NCI-H526 treated with DMSO at 0.1 percent for 48 hours (cell line): ENCODE measurements at regions not wholly inside any gene's neighbourhood (a gene's known extent, or its start where the extent isn't known, plus 50 kb on each side); places are given as distances from the start of the nearest gene placed in this dataset.

ENCODE experiments used
- DNase-seq: peaks from one replicate; lab custom pipeline; 2025; lab: John Stamatoyannopoulos, UW

DNA sequence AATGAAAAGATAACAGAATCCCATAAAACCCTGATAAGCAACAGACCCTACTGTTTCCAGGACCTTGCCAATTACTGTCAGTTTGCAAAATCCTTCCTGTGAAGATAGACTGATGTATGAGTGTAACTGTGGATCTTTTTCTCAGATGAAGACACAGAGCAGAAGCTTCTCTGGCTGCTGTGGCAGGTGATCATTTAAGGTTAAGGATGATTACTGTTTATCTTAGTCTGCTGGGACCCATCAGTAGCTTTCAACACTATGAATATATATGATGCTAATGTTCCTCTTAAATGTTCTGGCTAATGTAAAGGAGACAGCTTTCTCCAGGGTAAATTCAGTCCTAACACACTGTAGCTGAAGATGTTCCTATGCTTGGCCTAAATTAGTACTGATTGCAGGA lies 56.0 kb upstream of the CTTNBP2 start:
- DNase-seq, result no peak

DNA sequence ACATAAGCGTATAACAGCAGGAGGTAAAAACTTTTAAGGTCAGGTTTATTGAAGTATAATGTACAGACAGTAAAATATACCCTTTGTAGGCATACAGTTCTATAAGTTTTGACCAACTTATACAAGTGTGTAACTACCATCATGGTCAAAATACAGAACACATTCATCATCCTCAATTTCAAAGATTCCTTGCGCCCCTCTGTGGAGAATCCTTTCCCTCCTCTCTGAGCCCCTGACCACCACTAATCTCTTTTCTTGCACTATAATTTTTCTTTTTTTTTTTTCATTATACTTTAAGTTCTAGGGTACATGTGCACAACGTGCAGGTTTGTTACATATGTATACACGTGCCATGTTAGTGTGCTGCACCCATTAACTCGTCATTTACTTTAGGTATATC lies 58.1 kb upstream of the CTTNBP2 start:
- no peak for DNase-seq

DNA sequence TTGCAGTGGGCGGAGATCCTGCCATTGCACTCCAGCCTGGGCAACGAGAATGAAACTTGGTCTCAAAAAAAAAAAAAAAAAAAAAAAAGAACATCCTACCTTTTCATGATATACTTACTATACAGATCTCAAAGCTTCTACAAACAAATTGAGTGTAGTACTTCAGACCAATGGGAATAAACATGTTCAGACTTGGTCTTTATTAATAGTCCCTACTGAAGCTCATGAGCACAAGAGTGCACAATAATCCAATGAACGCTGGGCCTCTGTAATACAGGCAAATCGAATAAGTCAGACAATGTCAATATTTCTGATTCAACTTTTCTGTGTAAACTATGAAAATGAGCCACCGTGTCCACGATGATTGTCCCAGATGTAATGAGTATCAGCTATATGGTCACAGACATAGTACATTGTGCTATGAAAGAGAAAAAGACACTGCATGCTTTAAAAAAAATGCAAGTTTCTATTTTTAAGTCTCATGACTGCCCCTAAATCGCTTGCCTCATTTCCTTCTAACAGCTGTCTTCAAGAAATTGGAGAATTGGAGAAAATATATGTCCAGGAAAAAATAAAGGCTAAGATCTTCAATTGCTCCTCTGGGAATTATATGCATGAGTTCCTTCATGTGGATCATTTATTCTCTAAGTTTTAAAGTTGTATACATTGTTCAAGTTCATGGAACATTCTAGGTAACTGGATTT lies 64.0 kb upstream of the CTTNBP2 start:
- no peak for DNase-seq

DNA sequence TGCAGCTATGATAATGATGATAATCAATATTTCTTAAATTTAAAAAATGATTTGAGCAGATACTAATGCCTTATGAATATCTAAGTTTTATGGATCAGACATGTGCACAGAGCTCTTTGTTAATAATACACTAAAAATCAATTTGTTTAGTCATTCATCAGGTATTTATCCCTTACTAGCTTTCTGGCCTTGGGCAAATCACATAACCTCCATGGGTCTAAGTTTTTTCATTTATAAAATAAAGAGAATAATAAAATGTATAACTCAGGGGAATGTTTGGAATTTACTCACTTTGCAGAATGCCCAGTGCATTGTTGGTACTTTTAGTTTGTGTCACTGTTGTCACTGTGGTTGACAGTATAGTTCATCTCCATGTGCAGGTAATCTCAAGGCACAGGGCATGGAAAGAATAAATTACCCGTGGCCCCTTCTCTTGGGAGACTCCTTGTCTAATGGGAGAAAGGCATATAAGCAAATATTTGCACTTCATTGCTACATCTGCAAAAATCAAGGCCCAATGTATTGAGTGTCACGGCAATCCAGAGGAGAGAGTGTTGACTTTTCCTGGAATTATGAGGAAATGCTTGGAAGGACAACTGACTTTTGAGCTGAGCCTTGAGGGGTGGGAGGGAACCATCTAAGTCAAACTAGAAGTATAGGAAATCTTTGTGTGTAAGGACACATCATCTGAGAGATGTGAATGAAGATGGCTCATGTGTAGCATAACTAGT lies 64.7 kb upstream of the CTTNBP2 start:
- no peak for DNase-seq

DNA sequence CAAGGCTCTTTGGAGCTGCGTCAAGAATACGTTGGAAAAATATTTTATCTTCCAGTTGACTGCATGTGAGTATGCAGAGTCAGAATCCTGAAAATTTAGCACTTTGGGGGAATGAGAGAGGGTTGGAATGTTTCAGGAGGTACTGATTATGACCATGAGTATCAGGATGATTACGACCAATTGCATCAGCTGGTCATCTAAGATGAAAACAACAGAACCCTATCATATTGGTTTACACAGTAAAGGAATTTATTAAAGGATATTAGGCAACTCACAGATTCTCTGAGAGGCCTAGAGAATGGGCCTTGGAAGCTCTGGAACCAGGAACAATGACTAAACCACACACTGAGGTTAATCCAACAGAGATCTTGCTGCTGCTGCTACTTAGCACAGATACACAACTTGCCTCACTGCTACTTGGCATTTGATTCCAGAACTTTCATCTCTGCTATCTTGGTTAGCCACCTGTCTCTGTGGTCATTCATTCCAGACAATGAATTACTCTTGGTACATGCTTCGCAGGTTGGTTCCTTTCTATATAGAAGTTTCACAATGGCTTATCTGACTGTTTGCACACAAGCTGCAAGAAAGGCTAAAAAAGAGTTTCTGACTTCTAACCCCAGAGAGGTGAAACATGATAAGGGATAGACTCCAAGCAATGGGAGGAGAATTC lies 68.0 kb upstream of the CTTNBP2 start:
- DNase-seq, result no peak

DNA sequence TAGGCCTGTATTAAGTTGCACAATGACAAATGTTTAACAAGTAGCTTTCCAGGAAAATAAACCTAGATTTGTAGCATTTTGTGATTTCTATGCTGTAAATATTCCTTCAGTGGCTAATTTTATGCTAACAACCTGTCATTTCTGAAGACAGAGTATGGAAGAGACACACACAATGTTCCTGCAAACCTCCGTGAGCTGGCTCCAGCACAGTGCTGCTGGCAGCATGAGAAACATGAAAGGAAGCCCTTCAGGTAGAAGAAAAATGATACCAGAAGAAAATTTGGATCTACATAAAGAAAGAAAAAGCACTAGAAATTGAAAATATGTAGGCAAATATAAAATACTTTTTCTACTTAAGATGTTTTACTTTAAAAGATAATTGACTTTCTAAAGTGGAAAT lies 69.5 kb upstream of the CTTNBP2 start:
- DNase-seq, result no peak

DNA sequence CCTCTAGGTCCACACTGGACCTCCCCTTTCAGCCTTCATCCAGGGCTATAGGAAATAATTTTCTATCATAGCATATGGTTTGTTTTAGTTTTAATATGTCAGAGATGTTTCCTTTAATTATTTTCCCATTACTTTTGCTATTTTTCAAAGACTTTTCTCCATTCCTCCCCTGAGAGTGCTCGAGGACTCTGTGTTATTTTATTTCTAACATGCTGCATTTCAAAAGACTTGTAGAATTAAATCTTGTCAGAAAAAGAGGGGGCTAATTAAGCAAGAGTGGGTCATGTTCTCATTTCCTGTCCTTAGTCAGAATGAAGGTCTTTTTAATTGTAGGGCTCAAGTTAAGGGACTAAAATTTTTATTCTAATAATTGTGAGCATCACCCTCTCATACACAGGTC lies 71.6 kb upstream of the CTTNBP2 start:
- no peak for DNase-seq

DNA sequence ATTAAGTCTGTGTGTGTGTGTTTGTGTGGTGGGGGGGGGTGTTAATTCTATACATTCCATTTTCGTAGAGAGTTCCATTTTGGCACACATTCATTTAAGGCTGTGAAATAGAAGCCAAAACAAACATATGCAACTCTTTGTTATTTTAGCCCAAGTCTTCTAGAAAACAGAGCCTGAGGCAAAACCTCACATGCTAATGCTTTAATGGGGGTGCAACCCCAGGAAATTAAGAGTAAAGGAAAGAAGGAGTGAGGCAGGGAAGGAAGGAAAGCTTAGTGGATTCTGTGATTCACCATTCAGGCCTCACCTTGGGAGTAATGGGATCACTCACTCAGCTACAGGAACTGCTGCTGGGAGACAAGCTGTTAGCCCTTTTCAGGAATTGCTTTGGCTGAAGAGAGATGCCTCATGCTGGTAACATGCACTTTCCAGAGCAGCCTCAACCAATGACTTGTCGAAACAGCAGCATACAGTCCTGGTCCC lies 73.0 kb upstream of the CTTNBP2 start:
- DNase-seq, result no peak

DNA sequence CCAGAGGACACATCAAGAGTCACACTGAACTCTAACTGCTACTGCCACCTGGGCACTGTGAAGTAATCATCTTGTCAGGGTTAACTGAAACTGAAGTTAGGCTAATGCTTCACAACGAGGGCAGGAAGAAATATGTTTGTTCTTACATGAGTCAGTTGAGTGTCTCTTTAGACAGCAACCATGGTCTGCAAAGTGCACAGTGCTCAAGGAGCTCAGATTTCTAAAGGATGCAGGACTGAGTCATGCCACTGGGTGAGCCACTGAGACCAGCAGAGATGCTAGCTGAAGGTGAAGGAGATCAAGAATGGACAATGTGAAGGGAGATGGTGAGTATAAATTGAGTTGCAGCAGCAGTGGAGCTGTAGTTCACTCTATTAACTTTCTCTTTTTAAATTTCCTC lies 76.0 kb upstream of the CTTNBP2 start:
- DNase-seq, result no peak

DNA sequence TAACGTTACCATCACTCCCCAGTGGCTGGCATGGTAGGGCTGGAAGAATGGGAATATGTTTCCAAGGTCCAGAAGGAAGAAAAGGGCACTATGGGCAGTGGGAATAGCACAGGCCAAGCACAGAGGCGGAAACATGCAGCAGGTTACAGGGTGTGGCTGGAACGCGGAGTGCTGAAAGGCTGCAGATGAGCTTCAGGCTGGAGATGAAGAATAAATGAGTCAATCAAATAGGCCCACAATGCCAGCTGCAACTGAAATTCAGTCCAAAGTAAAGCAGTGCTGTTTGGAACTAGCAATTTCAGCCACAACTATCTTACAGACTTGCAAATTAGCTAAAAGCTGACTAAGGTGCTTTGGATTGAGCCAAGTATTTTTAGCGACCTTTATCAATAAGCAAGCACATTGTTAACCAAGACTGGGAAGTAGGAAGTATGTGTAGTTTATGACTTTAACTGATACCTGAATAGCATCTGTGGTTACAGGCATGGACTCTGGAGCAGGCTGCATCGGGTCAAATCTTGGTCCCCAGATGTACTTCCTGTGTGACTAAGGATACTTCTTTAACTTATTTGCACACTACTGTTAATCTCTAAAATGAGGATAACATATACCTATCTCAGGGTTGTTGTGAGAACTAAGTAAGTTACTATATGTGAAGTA lies 77.5 kb upstream of the CTTNBP2 start:
- DNase-seq, result no peak

DNA sequence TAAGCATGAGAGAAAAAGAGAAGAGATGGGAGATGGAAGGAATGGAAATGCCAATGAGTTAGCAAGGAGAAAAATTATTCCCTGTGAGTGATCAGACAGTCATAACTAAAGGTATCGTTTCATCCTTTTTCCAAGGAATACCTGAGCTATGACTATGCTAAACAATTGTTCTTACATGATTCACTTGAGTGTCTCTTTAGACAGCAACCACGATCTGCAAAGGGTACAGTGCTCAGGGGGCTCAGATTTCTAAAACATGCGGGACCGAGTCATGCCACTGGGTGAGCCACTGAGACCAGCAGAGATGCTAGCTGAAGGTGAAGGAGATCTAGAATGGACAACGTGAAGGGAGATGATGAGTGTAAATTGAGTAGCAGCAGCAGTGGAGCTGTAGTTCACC lies 78.0 kb upstream of the CTTNBP2 start:
- DNase-seq, result no peak

DNA sequence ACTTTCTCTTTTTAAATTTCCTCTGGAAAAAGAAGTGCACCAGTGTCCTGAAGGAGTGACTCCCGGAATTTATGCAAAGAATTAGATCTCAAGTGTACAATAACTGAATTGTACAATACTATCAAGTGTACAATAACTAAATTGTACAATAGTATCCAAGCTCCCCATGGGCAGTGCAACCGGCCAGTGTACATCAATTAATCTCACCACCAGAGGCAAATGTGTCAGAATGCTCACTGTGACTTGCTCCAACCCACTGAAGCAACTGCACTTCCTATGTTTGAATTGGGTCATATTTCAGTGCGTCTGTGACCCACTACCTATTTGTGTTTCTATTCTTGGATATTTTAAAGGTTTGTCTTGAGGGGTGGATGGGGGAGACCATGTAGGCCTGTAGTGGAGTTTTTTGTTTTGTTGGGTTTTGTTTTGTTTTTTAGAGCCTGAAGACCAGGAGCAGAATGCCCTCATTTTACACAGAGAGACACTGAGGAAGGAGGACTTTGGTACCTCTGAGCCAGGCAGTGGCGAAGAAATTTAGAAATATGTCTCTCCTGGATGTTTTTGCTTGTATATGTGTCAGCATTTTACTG lies 78.5 kb upstream of the CTTNBP2 start:
- DNase-seq, result peak; percentile 14

DNA sequence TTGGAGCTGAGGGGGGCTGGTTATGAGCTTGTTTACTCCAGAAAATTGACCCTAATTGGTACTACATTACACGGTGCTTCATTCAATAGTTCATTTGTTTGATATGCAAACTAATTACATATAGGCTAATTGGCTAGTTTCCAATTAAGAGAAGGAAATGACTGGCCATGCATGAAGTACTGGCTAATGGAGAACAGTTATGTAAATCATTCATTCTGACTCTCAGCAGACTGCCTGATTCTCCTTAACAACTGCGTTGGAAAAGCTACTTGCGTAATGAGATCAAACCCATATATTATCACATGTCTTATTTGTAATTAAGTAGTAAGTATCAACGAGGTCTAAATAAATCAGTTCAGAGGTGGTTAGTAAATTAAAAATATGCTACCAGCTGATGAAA lies 81.8 kb upstream of the CTTNBP2 start:
- DNase-seq, result peak; percentile 38

DNA sequence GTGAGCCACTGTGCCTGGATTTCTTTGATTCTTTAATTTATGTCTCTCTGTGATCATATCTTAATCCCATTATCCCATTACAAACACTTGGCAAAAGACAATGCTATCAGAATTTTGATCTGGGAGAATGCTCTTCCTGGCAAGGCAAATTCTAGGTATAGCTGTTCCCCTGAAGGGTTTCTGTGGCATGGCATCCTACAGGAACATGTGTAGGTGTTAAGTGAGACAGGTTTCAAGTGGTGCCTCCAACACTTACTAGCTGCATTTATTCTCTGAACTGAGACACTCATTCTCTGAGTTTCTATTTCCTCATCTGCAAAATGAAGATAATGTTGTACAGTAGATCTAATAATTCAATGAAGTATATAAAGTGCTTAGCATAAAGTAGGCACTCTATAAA lies 87.1 kb upstream of the CTTNBP2 start:
- no peak for DNase-seq

DNA sequence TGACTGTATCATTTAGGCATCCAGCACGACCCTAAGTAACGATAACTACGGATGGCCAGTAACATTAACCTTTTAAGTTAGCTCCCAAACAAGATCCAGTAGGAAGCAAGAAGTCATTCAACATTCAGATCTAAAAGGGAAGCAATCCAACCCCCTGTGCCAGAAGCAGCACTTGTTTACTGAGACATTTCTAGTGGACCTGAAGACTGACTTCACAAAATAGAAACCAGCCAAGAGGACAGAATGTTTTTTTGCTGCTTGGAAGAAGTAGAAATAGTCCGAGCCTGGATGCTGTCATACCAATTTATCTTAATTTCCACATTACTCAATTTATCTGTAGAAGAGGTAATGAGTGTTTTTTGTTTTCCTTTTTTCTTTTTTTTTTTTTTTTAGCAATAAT lies 88.0 kb upstream of the CTTNBP2 start:
- DNase-seq, result no peak

DNA sequence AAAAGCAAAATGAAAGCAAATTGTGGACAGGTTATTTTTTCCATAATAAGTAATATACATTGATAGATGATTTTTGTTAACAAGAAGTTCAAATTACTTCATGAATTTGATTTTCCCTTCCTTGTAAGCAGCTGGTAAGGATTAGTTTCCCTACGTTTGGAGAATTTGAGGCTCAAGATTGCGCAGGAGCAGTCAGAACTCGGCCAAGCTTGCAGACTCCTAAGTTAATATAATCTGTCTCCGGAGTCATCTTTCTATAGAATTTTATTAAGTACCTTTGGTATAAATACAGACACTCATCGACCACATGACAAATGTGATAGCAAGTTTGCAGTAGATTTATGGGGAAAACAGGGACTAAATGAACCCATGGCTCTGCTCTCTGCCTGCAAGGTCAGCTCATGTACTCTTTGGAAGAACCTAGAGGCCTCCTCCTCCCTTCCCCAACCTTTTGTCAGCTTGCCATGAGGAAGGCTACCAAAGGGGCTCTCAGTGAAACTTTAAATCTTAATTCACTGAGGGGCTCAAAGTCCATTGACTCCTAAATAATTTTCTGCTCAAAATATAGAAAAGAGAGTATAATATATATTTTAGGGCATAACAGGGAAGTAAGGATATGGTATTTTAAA lies 89.2 kb upstream of the CTTNBP2 start:
- no peak for DNase-seq

DNA sequence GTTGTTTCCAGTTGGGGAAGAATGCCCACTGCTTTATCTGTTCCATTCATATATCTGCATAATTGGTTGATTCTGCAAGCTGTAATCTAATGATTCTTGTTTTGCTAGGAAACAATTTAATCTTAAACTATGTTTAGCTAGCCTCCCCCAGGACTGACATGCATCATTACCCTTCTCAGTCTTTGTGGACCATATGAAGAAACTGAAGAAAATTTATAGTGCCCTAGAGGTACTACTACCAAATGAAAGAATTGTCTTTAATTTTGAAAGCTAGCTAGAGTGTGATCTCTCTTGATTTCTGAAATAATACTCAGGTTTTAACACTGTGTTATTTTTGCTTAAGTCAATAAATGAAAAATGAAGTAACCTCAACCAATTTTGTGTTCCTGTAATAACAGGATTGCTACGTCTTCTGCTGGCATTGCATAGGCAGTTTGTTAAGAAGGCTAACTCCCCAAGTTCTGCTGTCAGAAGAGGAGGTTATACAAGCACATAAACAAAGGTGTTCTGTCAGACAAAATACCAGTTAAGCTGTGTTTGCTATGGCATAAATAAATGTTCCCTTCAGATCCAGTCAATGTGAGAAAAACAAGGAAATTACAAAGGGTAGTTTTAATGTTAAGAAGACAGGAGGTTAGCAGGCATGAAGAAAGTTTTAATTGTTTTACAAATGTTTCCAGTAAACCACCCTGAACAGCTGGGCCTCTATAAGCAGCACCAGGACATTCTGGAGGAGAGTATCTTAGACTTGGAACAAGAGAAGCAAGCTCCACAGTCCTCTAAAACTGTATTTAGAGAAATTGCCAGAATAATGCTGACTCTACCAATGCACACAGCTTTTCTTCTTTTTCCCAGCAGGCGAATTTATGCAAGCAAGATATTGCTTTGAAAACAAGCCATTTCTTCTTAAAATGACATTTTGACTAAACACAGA lies 90.3 kb upstream of the CTTNBP2 start:
- DNase-seq, result no peak

DNA sequence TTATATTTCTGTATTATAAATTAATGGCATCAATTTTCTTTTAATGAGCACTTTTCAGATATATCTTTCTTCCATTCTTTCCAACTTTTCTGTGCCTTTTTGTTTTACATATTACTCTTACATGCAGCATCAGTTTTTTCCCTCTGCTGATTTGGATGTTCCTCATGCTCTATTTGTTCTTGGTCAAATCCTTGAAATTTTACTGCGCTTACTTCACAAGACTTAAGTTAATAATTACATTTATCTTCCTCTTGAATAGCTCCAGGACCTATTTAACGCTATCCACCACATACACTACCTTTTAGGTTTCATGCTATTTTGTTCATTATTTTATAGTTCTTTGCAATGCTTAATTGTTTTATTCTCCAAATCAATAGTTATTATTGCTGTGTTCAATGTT lies 97.6 kb upstream of the CTTNBP2 start:
- no peak for DNase-seq

DNA sequence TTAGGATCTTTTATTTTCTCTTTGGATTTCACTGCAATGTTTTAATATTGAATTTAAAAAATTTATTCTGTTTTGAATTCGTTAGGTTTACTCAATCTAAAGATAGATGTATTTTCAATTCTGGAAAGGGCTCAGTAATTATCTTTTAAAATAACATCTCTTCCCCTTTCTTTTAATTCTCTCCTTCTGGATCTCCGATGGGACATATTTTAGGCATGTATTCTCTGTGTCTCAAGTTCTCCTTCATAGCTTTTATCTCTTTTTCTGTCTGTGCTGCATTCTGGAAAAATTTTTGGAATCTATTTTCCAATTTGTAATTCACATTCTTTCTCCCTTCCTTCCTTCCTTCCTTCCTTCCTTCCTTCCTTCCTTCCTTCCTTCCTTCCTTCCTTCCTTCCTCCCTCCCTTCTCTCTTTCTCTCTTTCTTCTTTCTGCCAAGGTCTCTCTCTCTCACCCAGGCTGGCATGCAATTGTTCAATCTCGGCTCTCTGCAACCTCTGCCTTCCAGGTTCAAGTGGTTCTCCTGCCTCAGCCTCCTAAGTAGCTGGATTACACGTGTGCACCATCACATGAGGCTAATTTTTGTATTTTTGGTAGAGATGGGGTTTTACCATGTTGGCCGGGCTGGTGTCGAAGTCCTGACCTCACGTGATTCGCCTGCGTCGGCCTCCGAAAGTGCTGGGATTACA lies 98.5 kb upstream of the CTTNBP2 start:
- DNase-seq, result no peak

DNA sequence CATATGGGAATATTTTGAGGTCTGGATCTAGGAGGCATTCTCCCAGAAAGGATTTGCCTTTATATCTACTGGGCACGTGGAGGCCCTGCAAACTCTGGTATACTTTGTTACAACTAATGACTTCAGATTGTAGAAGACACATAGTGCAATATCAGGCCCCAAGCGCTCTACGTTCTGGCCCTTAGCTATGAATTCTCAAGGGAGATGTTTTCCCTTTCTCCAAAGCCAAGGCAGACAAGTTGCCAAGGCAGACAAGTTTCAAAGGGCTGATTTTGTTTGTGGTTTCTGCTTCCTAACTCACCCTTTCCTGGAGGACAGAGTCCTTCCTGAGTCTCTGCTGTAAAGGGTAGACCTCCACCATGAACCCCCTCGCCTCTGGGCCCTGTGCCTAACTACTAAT lies 99.4 kb upstream of the CTTNBP2 start:
- DNase-seq, result no peak
